G401 (cell line): ENCODE measurements at regions not wholly inside any gene's neighbourhood (a gene's known extent, or its start where the extent isn't known, plus 50 kb on each side); places are given as distances from the start of the nearest gene placed in this dataset.
"Not testable (repeated sequence)": the region's sequence is repeated elsewhere in the genome, so short reads cannot be mapped to it uniquely, and the experiment has no call there.

ENCODE experiments used
- DNase-seq: peaks from one replicate; pipeline ENCODE4 v3.0.0-alpha.2; 2015; ENCODE audit warnings: low spot score
- in situ Hi-C: cut with HindIII; loops from 2 replicates; pipeline ENCODE4 v1.10.0; 2016; ENCODE audit warnings: low sequenced_read_pairs, mixed read lengths

- in situ Hi-C loops, result no loop called here
- DNase-seq, result no peak
These were observed 254.8 kb downstream of the TTC32 start for GRCh38 chr2:19646987-19647386.

GRCh38 chr2:19644763-19645162 is 257.0 kb downstream of the TTC32 start:
- in situ Hi-C loops, result no loop called here

DNA sequence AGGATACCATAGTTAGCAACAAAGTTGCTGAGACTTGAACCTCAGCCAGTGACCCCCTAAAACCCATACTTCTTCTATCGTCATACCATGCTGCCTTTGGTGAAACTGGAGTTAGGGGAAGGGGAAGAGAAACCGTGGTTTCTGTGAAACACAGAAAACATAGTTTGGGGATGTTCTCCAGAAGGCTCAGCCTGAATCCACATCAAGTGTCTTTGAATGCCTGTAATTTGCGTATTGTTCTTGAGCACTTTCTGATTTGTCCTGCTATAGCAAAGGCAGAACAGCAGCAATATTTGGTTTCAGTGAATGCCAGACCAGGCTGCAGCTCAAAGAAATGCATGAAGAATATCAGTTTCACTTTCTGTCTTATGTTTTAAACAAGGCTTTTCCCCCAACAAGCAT is 258.7 kb downstream of the TTC32 start:
- in situ Hi-C loops, result no loop called here
- no peak for DNase-seq

More at GRCh38 chr2:19644763-19645162, 257.0 kb downstream of the TTC32 start:
- DNase-seq, result no peak

- DNase-seq, result no peak
- in situ Hi-C loops, result no loop called here
These were observed 259.3 kb downstream of the TTC32 start for GRCh38 chr2:19642501-19642900.

- DNase-seq, result no peak
These were observed 265.8 kb downstream of the TTC32 start for GRCh38 chr2:19635951-19636510.

GRCh38 chr2:19632403-19632991 is 269.3 kb downstream of the TTC32 start:
- no peak for DNase-seq
- in situ Hi-C loops, result no loop called here

More at GRCh38 chr2:19635951-19636510, 265.8 kb downstream of the TTC32 start:
- in situ Hi-C loops, result no loop called here

DNA sequence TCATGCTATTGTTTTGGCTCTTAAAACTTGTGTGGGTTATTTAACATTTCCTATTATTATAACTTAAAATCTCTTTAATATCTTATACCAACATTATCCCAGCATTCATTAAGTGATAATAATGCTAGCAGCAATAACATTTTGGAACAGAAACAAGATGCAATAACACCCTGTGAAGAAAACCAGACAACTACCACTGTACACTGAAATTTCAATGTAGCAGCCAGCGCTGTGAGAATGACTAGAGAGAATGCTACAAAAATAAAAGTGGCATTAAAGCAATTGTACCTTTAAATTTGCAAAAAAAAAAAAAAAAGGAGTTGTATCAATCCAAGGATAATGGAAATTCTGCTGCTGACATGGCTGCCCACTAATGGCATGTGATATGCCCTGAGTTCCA is 269.9 kb downstream of the TTC32 start:
- in situ Hi-C loops, result no loop called here
- no peak for DNase-seq

GRCh38 chr2:19630921-19631320 is 270.9 kb downstream of the TTC32 start:
- in situ Hi-C loops, result no loop called here
- no peak for DNase-seq

- in situ Hi-C loops, result no loop called here
- no peak for DNase-seq
These were observed 268.9 kb upstream of the OSR1 start for GRCh38 chr2:19627359-19627758.

DNA sequence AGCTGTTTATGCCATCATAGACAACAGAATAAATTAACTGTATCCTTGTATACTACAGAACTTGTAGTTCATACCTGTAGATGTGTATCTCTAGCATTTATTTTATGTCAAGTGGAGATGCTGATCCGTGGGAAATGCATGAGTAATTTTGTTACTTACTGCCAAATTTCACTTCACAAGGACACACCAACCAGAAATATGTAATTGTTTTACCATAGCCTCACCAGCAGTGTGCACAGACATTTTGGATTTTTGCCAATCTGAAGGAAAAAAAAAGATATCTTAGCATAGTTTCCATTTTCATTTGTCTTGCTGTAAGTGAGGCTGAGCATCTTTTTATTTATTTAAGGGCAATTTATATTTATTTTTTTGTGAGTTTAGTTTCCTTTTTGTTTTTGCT is 265.1 kb upstream of the OSR1 start:
- no peak for DNase-seq
- in situ Hi-C loops, result no loop called here

GRCh38 chr2:19617257-19617848 is 258.9 kb upstream of the OSR1 start:
- no peak for DNase-seq
- in situ Hi-C loops, result no loop called here

DNA sequence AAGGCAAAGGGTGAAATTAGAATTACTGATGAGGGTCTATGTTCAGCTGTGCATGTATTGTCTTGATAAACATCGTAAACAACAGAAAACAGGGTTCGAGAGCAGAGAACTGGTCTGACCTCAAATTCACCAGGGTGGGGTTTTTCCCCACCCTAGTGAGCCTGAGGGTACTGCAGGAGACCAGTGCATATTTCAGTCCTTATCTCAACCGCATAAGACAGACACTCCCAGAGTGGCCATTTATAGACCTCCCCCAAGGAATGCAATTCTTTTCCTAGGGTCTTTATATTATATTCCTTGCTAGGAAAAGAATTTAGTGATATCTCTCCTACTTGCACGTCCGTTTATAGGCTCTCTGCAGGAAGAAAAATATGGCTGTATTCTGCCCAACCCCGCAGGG is 257.0 kb upstream of the OSR1 start:
- DNase-seq, in situ Hi-C loops: not testable (repeated sequence)

DNA sequence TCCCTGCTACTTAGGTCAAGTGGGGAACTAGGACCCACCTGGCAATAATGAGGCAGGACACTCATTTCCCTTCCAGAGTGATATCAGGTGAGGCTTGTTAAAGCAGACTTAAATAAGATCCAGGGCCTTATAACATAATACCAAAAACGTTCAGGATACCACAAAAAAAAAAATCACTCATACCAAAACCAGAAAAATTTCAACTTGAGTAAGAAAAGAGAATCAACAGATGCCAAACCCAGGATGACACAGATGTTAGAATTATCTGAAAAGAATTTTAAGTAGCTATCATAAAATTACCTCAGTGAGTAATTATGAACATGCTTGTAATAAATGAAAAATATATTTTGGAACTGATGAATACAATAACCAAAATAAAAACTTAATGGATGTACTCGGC is 255.6 kb upstream of the OSR1 start:
- in situ Hi-C loops, result no loop called here

DNA sequence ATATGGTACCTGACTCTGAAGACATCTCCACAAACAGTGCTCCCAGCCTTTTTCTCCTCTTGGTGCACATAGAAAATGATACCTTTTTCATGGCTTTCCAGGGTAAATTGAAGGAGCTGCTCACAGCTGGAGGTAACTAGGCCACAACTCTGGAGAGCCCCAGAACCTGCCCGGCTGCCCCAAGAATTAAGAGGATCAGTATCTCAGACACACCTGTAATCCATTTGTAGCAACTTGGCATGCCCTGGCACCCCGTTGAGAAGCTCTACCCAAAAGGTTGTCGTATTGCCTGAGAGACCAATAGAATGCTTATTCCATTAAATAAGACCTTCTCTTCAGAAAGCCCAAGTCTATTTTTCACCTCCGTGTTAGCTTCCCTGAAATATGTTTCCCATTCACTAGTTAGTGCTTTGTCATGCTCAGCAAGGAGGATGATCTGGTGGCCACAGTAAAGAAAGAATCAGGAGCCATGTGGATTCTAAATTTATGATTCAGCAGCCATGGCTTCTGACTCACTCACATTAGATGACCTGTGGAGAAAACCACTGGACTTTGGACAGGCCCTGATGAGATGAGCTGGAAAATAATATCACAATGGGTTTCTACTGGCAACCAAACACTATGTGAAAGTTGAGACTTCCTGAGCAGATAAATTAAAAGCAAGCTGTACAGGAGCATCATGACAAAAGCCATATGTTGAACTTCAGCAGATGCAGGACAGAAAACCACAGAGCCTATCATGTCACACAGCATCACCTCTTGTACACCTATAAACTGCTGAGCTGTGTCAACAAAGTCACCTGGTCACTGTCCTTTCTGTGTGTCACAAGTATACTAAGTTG is 253.3 kb upstream of the OSR1 start:
- no peak for DNase-seq
- in situ Hi-C loops, result no loop called here

More for the DNA sequence above, 255.6 kb upstream of the OSR1 start:
- no peak for DNase-seq

DNA sequence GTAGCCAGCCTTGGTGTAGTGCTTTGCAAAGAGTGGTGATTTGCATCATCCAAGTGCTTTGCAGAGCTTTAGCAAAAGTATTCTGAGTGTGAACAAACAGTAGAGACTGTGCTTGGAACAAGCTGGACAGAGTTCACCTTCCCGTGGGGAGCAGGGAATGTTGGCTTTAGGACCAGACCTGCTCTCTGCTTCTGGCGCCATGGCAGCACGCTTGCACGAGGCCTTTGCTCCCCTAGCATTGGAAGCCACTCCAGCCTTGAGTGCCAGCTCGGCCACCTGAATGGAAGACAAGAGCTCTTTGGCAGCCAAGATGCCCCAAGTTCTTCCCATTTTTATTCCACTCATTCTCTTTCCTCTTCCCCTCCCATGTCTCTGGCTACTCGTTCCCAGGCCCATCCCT is 250.8 kb upstream of the OSR1 start:
- DNase-seq, result no peak
- in situ Hi-C loops, result no loop called here

GRCh38 chr2:19607931-19608771 is 249.7 kb upstream of the OSR1 start:
- in situ Hi-C loops, result no loop called here
- DNase-seq, result no peak

- no peak for DNase-seq
- in situ Hi-C loops, result no loop called here
These were observed 249.0 kb upstream of the OSR1 start for GRCh38 chr2:19607400-19607799.

- in situ Hi-C loops, result no loop called here
- DNase-seq, result no peak
These were observed 242.6 kb upstream of the OSR1 start for GRCh38 chr2:19600982-19601381.

DNA sequence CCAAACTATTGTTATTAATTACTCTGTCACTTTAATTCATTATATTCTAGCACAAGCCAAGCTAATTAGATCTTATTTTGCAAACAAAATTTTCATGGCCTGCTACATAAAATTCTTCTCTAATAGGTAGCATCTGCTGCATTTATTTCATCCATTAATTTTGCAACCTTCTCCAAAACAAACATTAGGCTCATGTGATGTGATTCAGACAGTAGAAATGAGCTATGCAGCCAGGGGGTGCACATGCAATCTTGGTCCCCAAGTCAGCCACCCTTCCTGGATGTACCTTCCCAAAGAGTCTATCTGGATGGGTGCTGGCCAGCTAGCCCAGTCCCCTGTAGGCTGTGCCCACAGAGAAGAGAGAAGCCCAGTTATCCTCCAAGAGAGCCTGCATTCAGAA is 242.1 kb upstream of the OSR1 start:
- no peak for DNase-seq
- in situ Hi-C loops, result no loop called here
